HG03460 (cell line): ENCODE measurements at regions not wholly inside any gene's neighbourhood (a gene's known extent, or its start where the extent isn't known, plus 50 kb on each side); places are given as distances from the start of the nearest gene placed in this dataset.

Experiments
- ATAC-seq: cut with Tn5 transposase; IDR thresholded peaks from one replicate; pipeline ENCODE4 v1.9.1; 2021; ENCODE audit not compliant: unreplicated experiment

DNA sequence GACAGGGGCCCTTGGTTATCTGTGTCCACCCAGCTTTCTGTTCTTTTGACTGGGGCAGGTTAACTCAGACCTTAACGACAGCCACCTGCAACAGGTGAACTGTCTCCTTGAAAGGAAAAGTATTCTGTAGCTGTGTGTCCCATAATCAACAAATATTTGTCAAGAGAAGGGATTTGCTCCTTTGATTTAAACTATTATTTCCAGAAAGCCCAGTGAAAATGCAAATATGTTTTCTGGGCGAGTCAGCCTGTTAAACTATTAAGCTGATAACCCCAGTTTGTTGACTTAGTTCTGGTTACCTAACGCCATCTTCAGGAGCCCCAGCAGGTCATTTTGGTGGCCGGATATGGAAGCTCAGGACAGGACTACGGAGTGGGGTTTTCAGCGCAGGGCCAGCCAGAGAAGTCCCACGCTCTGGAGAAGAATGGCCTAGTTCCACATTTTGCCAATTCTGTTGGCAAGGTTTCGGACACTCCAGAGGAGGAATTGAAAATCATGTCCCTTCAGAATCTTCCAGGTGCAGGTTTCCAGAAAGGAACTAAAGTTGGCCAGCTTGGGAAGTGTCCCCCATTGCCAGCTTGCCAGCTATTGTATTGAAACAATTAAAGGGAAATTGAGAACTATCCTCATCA, 54.5 kb downstream of the ADRA2A start:
- no peak for ATAC-seq

DNA sequence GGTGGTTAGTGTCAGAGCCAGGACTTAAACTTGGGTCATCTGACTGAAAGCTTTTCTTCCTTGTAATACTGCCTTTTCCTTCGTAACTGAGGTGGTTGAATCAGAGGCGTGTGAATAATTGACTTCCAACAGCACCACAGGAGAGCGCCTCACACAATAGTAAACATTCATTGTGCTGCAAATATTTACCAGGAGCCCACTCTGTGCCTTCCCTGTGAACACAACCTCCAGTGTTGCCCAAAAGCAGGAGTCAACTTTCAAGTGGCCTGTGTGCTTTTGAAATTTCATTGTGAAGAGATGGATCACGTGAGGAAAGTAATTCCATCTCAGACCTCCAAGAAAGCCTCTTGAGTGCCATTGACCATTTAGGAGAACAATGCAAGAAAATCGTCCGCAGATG, 60.2 kb downstream of the ADRA2A start:
- ATAC-seq = no peak

DNA sequence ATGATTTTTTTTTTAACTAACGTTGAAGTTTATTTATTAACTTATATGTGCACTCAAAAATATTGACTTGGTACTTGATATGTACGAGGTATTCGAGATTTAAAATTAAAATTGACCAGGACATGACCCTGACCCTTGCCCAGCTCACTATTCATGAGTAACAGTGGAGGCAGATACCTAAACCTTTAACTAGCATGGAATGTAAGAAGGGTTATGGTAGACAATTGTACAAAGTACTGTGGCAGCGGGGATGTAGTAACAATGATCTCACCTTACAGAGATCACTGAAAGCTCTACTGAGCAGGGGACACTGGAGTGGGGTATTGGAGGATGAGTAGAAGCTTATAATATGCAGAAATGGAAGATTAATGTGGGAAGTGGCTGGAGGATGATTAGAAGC, 60.8 kb downstream of the ADRA2A start:
- no peak for ATAC-seq

DNA sequence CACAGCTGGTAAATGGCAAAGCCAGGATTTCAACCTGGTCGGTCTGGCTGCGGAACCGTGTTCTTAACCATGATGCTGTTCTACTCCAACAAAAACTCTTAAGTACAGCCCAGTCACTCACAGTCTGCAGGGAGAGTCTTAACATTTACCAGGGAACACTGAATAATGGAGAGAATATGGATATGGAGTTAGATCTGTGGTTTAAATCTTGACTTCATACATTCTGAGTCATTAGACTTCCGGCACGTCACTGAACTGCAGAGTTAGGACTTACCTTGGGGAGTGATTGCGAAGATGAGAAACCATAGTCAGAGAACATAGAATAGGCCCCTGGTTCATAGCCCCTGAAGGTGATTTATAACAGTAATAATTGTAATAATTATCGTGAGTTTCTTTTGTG, 61.7 kb downstream of the ADRA2A start:
- no peak for ATAC-seq

DNA sequence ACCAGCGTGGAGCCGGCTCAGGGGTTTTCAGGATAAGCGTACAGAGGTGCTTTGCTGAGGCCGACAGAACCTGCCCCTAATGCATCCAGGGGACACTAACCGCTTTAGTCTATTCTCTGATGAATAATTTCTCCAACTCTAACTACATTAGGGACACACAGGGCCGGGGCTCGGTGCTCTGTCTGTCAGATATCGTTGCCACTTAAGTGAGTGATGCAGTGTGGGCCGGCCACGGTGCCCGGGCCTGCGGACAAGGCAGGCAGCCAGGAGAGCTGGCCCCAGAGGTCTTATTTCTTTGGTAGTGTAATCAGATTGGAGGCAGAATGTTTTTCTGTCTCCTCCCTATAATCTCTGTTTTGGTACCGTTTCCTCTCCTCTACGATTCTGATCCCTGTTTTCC, 62.7 kb downstream of the ADRA2A start:
- ATAC-seq = no peak

DNA sequence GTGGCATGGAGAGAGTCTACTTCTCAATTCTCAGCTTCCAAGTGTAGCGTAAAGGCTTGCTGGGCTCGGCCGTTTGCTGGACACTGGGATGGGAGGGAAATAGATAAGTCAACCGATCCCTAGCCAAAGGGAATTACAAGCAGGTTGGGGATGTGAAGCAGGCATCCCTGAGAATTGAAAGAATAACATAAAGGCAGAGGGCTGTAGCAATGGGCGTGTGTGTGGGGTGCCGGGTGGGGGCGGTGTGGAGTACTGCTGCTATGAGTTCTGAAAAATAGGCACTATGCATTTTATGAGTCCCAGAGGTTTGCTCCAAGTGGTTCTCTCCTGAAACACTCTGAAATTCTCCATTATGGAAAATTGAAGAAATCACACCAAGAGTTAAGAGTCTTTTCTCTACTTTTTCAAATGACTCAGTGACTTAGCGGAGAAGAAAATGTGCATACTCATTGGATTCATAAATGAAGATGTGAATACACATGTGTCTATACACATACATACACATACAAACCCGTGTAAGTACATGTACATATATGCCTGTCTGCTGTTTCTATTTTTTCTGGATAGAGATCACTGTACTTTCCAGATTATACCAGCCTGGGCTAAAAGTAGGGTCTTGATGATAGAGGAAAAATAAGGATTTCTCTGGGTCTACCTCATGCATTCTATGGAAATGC, 65.4 kb downstream of the ADRA2A start:
- no peak for ATAC-seq

DNA sequence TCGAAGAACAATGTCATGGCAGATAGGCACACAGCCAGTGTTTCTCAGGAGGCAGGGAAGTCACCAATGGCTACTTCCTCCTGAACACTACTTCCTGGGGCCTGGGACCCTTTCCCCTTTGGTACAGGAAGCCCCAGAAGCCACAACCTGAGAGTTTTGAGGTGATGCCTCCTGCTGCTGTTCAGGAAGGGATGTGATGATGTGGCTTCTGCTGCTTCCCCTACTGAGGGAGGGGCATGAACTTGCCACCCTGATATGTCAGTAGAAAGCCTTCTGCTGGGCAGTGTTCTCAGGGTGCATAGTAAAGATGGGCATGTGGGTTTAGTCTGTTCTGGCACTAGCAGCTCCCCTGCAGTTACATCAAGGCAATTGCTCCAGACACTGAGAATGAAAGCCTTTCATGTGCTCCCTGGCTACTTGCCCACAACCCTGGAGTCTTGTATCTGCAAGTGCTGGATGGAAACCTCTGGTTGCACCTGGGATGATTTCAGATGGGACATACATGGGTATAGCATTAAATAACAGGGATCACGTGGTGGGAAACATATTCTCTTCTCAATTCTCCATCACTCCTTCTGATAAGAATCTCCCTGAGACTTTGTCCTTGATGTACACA, 69.3 kb downstream of the ADRA2A start:
- ATAC-seq = no peak

DNA sequence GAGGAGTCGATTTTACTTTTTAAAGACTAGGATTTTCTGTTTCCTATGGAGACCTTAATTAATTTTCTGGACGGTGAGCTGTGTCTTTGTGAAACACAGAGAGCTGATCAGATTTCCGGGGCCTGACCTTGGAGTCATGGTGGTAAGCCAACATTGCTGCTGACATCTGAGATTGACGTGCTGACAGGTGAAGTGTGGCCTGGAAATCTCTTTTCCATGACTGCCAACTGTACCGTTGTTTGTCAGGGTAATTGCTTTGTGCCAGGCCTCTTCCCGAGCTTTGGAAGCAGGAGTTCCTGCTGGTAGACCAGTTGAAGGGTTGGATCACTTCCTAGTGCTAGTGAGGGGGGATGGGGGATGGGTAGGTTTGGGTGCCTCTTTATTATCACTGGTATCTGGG, 71.2 kb downstream of the ADRA2A start:
- ATAC-seq = no peak

DNA sequence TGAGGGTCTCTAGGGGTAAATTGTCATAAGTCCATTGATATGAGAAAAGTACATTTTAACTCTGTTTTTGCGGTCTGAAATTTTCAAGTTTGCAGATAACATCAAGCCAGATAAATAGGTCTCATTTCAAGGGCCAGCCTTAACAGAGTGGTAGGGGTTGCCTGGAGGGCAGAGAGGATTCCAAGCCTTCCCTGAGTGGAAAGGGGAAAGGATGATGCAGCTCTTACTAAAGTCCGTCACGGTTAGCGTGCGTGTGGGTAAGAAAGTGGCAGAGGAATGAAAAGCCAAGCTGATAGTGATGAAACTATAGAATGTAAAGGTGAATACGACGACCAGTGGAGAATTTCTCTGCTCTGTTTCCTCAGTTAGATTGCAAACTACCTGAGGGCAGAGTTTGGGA, 71.6 kb downstream of the ADRA2A start:
- ATAC-seq = no peak

DNA sequence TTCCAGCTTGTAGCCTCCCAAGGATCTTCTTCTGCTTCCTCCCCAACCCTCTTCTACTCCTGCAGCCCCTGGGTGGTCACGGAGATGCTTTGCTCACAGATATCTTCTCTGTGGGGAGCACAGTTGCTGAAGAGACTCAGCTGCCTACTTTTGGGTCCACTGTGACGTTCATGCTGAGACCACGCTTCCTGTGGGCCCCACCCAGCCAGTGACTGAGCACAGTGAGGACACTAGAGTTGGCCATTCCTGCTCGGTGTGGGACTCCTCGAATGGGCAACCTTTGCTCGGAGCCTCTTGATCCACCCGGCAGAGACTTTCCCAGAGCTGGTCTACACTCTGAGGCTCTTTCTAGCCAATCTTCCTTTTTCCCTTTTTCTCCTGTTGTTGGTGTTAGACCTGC, 73.9 kb downstream of the ADRA2A start:
- no peak for ATAC-seq

DNA sequence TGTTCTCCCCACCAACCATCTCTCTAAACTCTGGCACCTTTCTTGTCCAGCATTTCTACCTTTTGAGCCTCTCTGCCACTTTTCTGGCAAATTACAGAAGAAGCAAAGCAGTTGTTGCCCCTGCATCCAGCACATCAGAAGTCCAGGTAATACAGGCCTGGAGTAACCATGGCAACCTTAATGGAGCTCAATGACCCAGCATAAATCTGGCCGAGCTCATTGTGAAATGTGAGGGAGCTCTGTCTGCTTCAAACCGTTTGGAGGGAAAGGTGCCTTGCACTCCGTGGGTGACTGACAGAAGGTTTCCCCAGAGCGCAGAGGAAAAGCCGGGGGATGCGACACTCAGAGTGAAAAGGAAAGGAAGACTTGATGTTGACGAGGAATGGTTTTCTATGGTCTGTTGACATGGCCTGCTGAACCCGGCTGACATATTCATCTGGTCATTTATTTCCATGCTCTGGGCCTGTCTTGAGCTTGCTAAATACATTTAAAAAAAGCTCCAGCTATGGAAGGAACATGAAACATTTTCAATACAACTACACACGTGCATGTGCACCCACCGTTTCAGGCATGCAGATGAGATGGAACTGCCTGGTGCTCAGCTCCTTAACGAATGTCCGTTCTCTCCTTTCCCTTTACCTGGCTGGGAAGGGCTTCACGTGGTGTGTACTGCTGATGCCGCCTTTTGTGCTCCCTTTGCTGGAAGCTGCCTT, 74.9 kb downstream of the ADRA2A start:
- no peak for ATAC-seq

DNA sequence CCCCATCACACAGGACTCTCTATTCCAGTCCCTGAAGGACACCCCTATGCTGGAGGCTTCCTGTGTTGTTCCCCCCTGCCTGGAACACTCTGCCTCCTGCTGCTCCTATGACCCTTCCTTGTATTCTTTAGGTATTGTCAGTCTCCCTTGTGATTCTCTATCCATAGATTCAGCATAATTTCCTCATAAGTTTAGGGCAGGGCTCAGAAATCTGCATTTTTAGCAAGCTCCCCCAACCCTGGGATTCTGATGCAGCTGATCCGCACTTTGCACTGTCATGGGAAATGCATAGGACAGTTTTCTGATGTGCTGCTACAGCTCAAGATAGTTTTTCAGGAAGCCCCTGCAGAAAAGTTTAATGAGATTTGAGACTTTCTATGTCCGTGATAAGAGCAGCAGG, 79.9 kb downstream of the ADRA2A start:
- no peak for ATAC-seq

DNA sequence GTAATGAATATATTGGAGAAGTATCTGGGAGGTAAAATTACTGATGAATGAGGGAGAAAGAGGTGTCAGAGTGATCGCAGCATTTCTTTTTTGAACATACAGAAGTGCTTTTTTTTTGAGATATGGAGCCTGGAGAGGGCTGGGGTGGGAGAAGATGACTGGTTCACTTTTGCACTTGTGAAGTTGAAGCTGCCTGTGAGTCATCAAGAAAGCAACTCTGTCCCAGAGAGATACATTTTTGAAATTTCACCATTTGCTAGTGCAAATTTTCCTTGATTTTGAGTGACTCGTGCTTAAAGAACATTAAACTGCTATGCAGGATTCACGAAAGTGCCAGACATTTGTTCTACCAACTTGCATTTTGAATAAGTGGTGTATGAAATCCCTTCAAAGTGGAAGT, 81.8 kb downstream of the ADRA2A start:
- no peak for ATAC-seq

DNA sequence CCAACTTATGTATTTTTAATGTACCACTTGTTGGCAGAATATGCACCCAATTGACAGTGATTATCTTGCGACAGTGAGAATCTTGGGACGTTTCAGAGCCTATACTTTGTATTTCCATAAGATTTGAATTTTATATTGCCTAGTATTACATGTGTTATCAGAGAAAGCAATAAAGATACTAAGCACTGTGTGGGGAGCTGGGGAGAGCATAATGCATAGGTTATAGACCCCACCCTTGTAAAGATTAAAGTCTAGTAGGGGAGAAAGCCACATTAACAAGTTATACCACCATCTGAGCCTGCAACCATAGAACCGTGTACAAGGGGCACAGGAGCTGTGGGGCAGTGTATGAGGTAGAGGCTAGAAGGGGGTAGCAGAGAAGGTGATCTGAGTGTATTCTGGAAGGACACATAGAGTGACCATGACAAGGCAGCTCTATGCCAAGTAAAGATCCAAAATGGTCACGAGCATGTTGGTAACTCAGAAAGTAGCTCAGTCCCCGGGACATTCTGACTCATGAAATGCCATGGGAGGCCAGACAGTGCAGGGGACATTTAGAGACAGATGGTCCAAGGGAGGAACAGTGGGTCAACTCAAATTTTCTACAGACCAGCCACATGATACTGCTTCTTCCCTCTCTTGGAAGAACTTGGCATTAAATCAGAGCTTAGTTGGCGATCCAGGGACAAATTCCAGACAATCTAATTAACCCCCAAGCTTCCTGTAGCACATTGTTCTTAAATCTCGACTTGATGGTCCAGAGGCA, 84.5 kb downstream of the ADRA2A start:
- no peak for ATAC-seq

DNA sequence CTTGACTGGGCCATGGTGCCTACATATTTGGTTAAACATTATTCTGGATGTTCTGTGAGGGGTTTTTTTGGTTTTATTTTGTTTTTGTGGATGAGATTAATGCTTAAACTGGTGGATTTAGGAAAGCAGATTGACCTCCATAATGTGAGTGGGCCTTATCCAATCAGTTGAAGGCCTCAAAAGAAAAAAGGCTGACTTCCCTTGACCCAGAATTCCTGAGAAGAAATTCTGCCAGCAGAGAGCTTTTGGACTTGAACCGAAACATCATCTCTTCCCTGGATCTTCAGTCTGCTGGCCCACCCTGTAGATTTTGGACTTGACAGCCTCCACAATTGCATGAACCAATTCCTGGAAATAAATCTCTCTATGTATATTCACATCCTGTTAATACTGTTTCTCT, 94.4 kb downstream of the ADRA2A start:
- no peak for ATAC-seq

DNA sequence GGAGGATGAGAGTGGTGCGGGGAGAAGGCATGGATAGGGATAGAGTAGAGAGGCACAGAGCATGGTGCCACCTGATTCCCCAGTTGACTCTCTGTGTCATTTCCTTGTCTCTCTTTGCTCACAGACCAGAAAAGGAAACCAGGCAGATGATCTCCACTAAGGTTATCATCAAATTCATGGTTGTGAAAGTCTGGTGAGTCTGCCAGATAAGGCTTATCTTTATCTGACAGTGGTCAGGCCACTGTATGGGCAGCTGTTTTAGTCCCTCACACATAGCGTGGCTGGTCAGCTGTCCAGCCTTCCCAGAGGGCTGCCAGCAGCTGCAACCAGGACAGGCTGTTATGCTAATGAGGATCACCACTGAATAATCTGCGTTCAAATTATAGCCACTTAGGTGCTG, 99.0 kb downstream of the ADRA2A start:
- ATAC-seq = no peak

DNA sequence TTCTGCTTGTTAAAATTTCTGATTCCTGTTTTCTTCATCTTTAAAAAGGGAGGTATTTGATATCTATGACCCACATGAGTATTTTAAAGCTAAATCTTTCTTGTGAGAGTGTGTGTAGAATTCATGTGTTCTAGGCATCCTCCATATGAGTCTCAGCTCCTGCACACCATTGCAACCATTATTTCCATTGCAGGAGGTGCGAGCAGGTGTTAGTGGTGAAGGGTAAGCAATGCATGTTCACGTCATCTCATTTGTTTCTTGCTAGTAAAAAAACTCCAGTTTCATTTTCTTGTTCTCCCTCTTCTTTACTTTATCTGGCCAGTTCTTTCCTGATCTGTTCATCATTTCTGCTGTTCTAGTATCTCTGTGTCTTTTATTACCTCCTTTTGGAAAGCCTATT, 100.5 kb downstream of the ADRA2A start:
- no peak for ATAC-seq

DNA sequence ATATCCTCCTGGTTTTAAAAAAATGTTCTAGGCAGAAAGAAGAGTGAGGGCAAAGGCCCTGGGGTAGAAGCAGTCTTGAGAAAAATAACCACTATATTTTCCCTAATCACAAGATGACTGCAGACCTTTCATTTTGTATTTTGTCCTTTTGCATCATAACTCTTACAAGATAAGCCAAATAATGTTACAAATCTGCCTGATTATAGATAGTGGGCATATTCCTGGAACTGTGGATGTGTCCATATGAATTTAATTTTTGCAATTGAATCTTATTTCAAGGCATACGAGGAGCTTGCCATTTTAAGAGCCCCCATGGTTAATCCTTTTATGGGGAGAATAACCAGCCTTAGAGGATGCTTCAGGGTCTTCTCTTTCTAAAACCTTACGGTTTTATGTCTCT, 102.7 kb downstream of the ADRA2A start:
- no peak for ATAC-seq

DNA sequence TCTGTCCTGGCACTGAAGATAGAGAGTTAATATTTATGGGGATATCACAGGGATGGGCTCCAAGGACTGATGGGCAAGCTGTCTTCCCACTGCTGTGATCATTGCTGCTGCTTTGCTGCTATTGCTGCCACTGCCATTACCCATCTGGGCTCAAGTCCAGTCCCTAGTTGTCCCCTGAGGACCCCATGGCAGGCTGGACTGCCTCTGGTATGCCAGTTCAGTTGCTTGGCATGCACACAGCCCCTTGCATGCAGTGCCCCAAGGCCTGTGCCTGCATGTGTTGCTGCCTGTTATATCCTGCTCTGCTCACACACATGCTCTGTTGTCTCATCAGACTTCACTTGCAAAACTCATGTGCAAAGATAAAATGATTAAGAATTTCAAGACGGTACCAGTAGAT, 109.5 kb downstream of the ADRA2A start:
- no peak for ATAC-seq

DNA sequence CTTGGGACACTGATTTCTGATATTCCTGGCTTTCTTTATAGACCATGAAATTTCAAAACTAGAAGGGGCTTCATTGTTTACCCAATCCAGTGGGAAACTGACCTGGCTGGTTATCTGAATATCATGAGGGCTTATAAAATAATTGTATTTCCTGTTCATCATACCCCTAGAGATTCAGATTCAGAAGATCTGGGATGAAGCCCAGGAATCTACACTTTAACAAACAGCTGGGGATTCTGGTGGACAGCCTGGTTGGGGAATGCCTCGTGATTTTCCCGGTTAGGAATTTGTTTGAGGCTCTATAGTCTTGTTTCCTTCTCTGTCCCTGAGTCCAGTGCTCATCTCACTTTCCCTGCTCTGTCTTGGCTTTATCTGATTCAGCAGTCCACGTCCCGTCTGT, 110.3 kb downstream of the ADRA2A start:
- ATAC-seq = no peak

DNA sequence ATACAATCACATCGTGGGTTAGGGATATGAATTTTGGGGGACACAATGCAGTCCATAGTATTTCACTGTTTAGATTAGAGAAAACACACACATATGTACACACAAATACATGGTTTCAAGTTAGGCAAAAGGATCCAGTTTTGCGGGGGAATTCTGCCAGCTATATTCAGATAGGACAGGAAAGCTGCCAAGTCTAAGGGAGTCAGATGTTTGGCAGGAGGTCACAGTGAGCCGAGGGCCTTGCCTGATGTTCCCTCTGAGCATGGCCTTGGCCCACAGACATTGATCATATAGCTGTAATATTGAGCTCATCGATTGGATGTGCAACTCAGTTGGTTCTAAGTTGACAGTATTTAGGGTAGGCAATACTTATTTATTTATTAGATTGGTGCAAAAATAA, 122.8 kb downstream of the ADRA2A start:
- no peak for ATAC-seq
